Endothelial cell of umbilical vein (primary cell): ENCODE measurements at regions not wholly inside any gene's neighbourhood (a gene's known extent, or its start where the extent isn't known, plus 50 kb on each side); places are given as distances from the start of the nearest gene placed in this dataset.

ENCODE experiments used
- BruUV-seq: library from RNA; stranded (reverse); fragments of 400-500 nt; replicated peaks from 2 replicates; lab custom pipeline; 2021; lab: Mats Ljungman, UMichigan
- CTCF ChIA-PET: fragments of 300-600, 350-600 bp; sonication (Branson Sonifier 250); formaldehyde crosslinking; loops from one replicate; lab custom pipeline; 2021; ENCODE audit warnings: antibody characterized with exemption, inconsistent platforms; lab: Charles Lee
- POLR2A ChIA-PET: fragments of 300-600, 350-600 bp; sonication (Branson Sonifier 250); formaldehyde crosslinking; loops from one replicate; lab custom pipeline; 2021; ENCODE audit warnings: antibody characterized with exemption, inconsistent platforms; lab: Charles Lee
- DNase-seq: peaks from one replicate; pipeline ENCODE4 v3.0.0-alpha.2; 2011; ENCODE audit warnings: low read depth, low spot score
- FAIRE-seq: peaks from 2 replicates; lab custom pipeline; 2011; peaks lifted over from hg19 to GRCh38; lab: Jason Lieb, UNC
- H2AFZ ChIP-seq: 2 replicates; pipeline ENCODE4 v1.6.0; 2012; ENCODE audit warnings: low read depth, low read length, control low read depth, inconsistent platforms
- H3K27ac ChIP-seq: 2 replicates; pipeline ENCODE4 v1.5.1; 2011; ENCODE audit warnings: low read depth, mild to moderate bottlenecking, control low read depth, low read length, moderate library complexity; ENCODE audit not compliant: insufficient read depth
- H3K27me3 ChIP-seq, 2 experiments: 2 replicates each; pipeline versions ENCODE4 v1.6.0 to v1.6.1; 2011; ENCODE audit warnings: low read length in 2 of 2, mixed read lengths in 1 of 2; ENCODE audit not compliant: control insufficient read depth in 2 of 2, insufficient read depth in 2 of 2
- H3K36me3 ChIP-seq, 2 experiments: 2 replicates in 1 of 2; 3 replicates in 1 of 2; pipeline ENCODE4 v1.5.1; 2011; ENCODE audit warnings: low read length in 2 of 2, mild to moderate bottlenecking in 1 of 2, moderate library complexity in 1 of 2; ENCODE audit not compliant: control insufficient read depth in 2 of 2, insufficient read depth in 2 of 2; ENCODE audit errors: extremely low read depth in 1 of 2
- H3K4me1 ChIP-seq: 3 replicates; pipeline ENCODE4 v1.5.1; 2011; ENCODE audit warnings: mild to moderate bottlenecking, low read length; ENCODE audit not compliant: control insufficient read depth, insufficient read depth; ENCODE audit errors: extremely low read depth
- H3K4me2 ChIP-seq: 2 replicates; pipeline ENCODE4 v1.6.1; 2011; ENCODE audit warnings: low read length, control low read depth, mixed read lengths; ENCODE audit not compliant: insufficient read depth
- H3K4me3 ChIP-seq, 3 experiments: fragments of 200-600 bp in 1 of 3; sonication (generic), shearing (Covaris generic) in 1 of 3; replicated peaks in 1 of 3; 2 replicates each; pipeline ENCODE4 v1.5.1; 2011 to 2016; ENCODE audit warnings: control low read depth in 3 of 3, low read length in 3 of 3, mild to moderate bottlenecking in 2 of 3, inconsistent platforms in 1 of 3, low read depth in 1 of 3, moderate library complexity in 1 of 3; ENCODE audit not compliant: insufficient read depth in 1 of 3
- H3K79me2 ChIP-seq: 2 replicates; pipeline ENCODE4 v1.6.0; 2012; ENCODE audit warnings: low read length, inconsistent platforms; ENCODE audit not compliant: control insufficient read depth, insufficient read depth
- H3K9ac ChIP-seq: replicated peaks from 2 replicates; pipeline ENCODE3; 2011; ENCODE audit warnings: low read length, control low read depth; ENCODE audit not compliant: insufficient read depth; ENCODE audit errors: extremely low read depth
- H3K9me1 ChIP-seq: replicated peaks from 3 replicates; pipeline ENCODE4 v1.6.0; 2011; ENCODE audit warnings: mild to moderate bottlenecking, low read length; ENCODE audit not compliant: control insufficient read depth, insufficient read depth; ENCODE audit errors: extremely low read depth
- H3K9me3 ChIP-seq: replicated peaks from 2 replicates; pipeline ENCODE4 v1.5.1; 2012; ENCODE audit warnings: low read length, inconsistent platforms; ENCODE audit not compliant: control insufficient read depth, insufficient read depth
- H4K20me1 ChIP-seq: replicated peaks from 2 replicates; pipeline ENCODE3; 2011; ENCODE audit warnings: mild to moderate bottlenecking, low read length; ENCODE audit not compliant: control insufficient read depth, insufficient read depth; ENCODE audit errors: extremely low read depth
- CTCF ChIP-seq, 2 donors: IDR thresholded peaks; 1 replicate in 1 of 2; 2 replicates in 1 of 2; pipeline ENCODE4 v1.5.1; 2011; ENCODE audit warnings: low read length in 2 of 2, mild to moderate bottlenecking in 2 of 2, moderate library complexity in 2 of 2, control low read depth in 1 of 2, inconsistent platforms in 1 of 2, low read depth in 1 of 2; ENCODE audit not compliant: insufficient read depth in 1 of 2; ENCODE audit errors: extremely low read depth in 1 of 2
- EZH2 ChIP-seq: IDR thresholded peaks from 2 replicates; pipeline ENCODE4 v1.6.1; 2012; ENCODE audit warnings: borderline replicate concordance, low read depth, mild to moderate bottlenecking, moderate library complexity, low read length, inconsistent platforms; ENCODE audit not compliant: severe bottlenecking
- FOS ChIP-seq: IDR thresholded peaks from 2 replicates; pipeline ENCODE4 v1.6.1; 2011; ENCODE audit warnings: mild to moderate bottlenecking, low read length, moderate library complexity, borderline replicate concordance; ENCODE audit not compliant: insufficient read depth
- GATA2 ChIP-seq: IDR thresholded peaks from 2 replicates; pipeline ENCODE4 v1.7.0; 2011; ENCODE audit warnings: low read depth, mild to moderate bottlenecking, moderate library complexity, mixed read lengths, low read length; ENCODE audit not compliant: insufficient read length, insufficient read depth
- JUN ChIP-seq: IDR thresholded peaks from 2 replicates; pipeline ENCODE4 v1.6.1; 2011; ENCODE audit warnings: borderline replicate concordance, low read depth; ENCODE audit not compliant: insufficient read length, insufficient read depth
- POLR2A ChIP-seq: IDR thresholded peaks from 2 replicates; pipeline ENCODE4 v1.6.1; 2012; ENCODE audit warnings: low read depth, mild to moderate bottlenecking, control low read depth, low read length
- dilution Hi-C: fragments of 300-500 bp; cut with MboI; formaldehyde crosslinking; loops from one replicate; pipeline ENCODE4 v1.15.0; 2019; ENCODE audit warnings: low sequenced_read_pairs; ENCODE audit not compliant: extremely low pct_ligation_motif_present
- intact Hi-C: fragments of 100-400 bp; cut with micrococcal nuclease; formaldehyde crosslinking; loops from one replicate; pipeline ENCODE4 v1.10.0; 2022
- TF ChIP-seq, protein P1 (sequence below): IDR thresholded peaks from 2 replicates; pipeline ENCODE4 v1.6.1; 2011; ENCODE audit not compliant: insufficient read depth, insufficient read length

DNA sequence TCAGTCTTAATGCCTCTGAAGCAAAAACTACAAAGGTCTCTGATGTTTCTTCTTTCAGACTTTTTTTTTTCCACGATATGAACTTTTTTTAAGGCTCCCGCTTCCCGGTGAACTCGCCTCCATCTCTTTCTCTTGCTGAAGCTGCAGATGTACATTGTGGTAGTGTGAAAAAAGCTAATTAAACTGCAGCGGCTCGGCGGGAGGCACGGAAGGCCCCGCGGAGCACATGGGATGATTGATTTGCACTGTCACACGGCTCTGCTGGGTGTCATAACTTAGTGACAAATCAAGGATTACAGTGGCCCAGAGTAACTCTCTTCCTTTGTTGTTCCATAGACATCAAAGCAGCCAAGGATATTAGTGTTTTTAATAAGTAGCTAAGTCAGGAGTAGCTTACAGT, 196.3 kb downstream of the AXIN2 start:
- H3K27ac ChIP-seq = no peak overlapping the region
- dilution Hi-C loops (no loop called here), intact Hi-C loops (no loop called here)
- H3K9ac ChIP-seq = no peak overlapping the region
- no peaks in the 10 kb centered on the region for H3K9me1 ChIP-seq
- no peak overlapping the region for H3K4me2 ChIP-seq
- no peak for DNase-seq
- no peaks in the 10 kb centered on the region for H3K4me1 ChIP-seq
- no peak overlapping the region for H3K4me3 ChIP-seq
- no peak overlapping the region for H2AFZ ChIP-seq
- TF ChIP-seq GATA2 (no peak), POLR2A (no peak), EZH2 (no peak), FOS (no peak), JUN (no peak), CTCF (IDR thresholded peaks at IDR 0.05; ENCODE audit: extremely low read depth in 1 of 2, insufficient read depth in 1 of 2, low read depth in 1 of 2, low read length in 2 of 2) (no peak)
- TF ChIP-seq, protein P1, sequence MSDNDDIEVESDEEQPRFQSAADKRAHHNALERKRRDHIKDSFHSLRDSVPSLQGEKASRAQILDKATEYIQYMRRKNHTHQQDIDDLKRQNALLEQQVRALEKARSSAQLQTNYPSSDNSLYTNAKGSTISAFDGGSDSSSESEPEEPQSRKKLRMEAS = no peak
- H4K20me1 ChIP-seq = no peaks in the 10 kb centered on the region
- no peaks in the 10 kb centered on the region for H3K9me3 ChIP-seq
- ChIA-PET POLR2A (no interaction called here), CTCF (interaction anchor here (1.2 to 1.3 kb wide), 2 partner anchors 10 to 71 kb away, joined by 4 read pairs; no protein-coding TSS in a partner anchor)
- FAIRE-seq = no peak
- H3K79me2 ChIP-seq = no peaks in the 10 kb centered on the region
- no TSS peak for BruUV-seq
- H3K36me3 ChIP-seq = no peaks in the 10 kb centered on the region
- peaks cover 6 to 23% of the 10 kb centered on the region in 2 experiments for H3K27me3 ChIP-seq
